HCT116 (cell line): ENCODE measurements at regions not wholly inside any gene's neighbourhood (a gene's known extent, or its start where the extent isn't known, plus 50 kb on each side); places are given as distances from the start of the nearest gene placed in this dataset.

ENCODE experiments used
- ATAC-seq: fragments of 200-7000 bp; cut with Tn5 transposase; 2 replicates; pipeline ENCODE4 v1.9.1; 2020; ENCODE audit warnings: mild to moderate bottlenecking, moderate library complexity
- BruUV-seq: library from RNA; stranded (reverse); fragments of 400-500 nt; replicated peaks from 2 replicates; lab custom pipeline; 2021; lab: Mats Ljungman, UMichigan
- CTCF ChIA-PET: fragments of 300-600 bp; sonication (Branson Sonifier 250); formaldehyde crosslinking; loops from one replicate; lab custom pipeline; 2021; ENCODE audit warnings: antibody characterized with exemption; lab: Charles Lee
- POLR2A ChIA-PET: fragments of 300-600, 350-600 bp; sonication (Branson Sonifier 250); formaldehyde crosslinking; loops from one replicate; lab custom pipeline; 2021; ENCODE audit warnings: antibody characterized with exemption; lab: Charles Lee
- RAD21 ChIA-PET, 2 experiments: fragments of 300-600 bp; sonication (Branson Sonifier 250); formaldehyde crosslinking; loops; one replicate each; lab custom pipeline; 2023; ENCODE audit warnings: low total read pairs in 2 of 2; ENCODE audit not compliant: uncharacterized antibody in 2 of 2, unreplicated experiment in 2 of 2, low non-redundant PET in 1 of 2; lab: Charles Lee
- DNase-seq: peaks from one replicate; pipeline ENCODE4 v3.0.0-alpha.2; 2010; ENCODE audit warnings: low read depth, low spot score
- H2AFZ ChIP-seq: fragments of 200-600 bp; shearing (Covaris generic), sonication (generic); 2 replicates; pipeline ENCODE4 v1.6.1; 2017; ENCODE audit warnings: low read depth, mixed run types, mixed read lengths, antibody characterized with exemption, low read length; ENCODE audit not compliant: poor library complexity, severe bottlenecking
- H3K27ac ChIP-seq: 2 replicates; pipeline ENCODE4 v1.5.1; 2012; ENCODE audit warnings: low read depth, low read length
- H3K27me3 ChIP-seq: fragments of 200-600 bp; sonication (generic); 2 replicates; pipeline ENCODE4 v1.6.1; 2016; ENCODE audit warnings: mixed run types, low read length, mixed read lengths; ENCODE audit not compliant: insufficient read depth
- H3K36me3 ChIP-seq, 2 experiments: fragments of 200-500 bp in 1 of 2; fragments of 200-600 bp in 1 of 2; sonication (Bioruptor generic) in 1 of 2; sonication (generic) in 1 of 2; 2 replicates each; pipeline versions ENCODE4 v1.5.1 to v1.6.1; 2014 to 2016; ENCODE audit warnings: low read length in 2 of 2, inconsistent platforms in 1 of 2, mixed read lengths in 1 of 2, mixed run types in 1 of 2; ENCODE audit not compliant: insufficient read depth in 2 of 2, control insufficient read depth in 1 of 2
- H3K4me1 ChIP-seq, 2 experiments: fragments of 200-600 bp in 1 of 2; sonication (generic) in 1 of 2; 2 replicates each; pipeline versions ENCODE4 v1.5.1 to v1.6.1; 2012 to 2017; ENCODE audit warnings: low read length in 2 of 2, inconsistent platforms in 1 of 2, mild to moderate bottlenecking in 1 of 2, mixed read lengths in 1 of 2, mixed run types in 1 of 2, moderate library complexity in 1 of 2; ENCODE audit not compliant: insufficient read depth in 2 of 2, control insufficient read depth in 1 of 2
- H3K4me2 ChIP-seq: fragments of 200-600 bp; sonication (generic); 2 replicates; pipeline ENCODE4 v1.6.1; 2017; ENCODE audit warnings: mixed run types, low read length, mixed read lengths
- H3K4me3 ChIP-seq, 2 experiments: fragments of 200-600 bp in 1 of 2; sonication (generic) in 1 of 2; replicated peaks in 1 of 2; 2 replicates each; pipeline ENCODE4 v1.5.1; 2011 to 2016; ENCODE audit warnings: low read length in 2 of 2, control low read depth in 1 of 2, low read depth in 1 of 2, mild to moderate bottlenecking in 1 of 2, mixed read lengths in 1 of 2, mixed run types in 1 of 2
- H3K79me2 ChIP-seq: fragments of 200-600 bp; sonication (generic); 2 replicates; pipeline ENCODE4 v1.6.1; 2017; ENCODE audit warnings: mild to moderate bottlenecking, mixed run types, low read length, moderate library complexity, mixed read lengths; ENCODE audit not compliant: insufficient read depth
- H3K9ac ChIP-seq: fragments of 200-600 bp; sonication (generic); 2 replicates; pipeline ENCODE4 v1.6.1; 2016; ENCODE audit warnings: low read length, mixed read lengths
- H3K9me2 ChIP-seq: fragments of 200-600 bp; sonication (generic), shearing (Covaris generic); 2 replicates; pipeline ENCODE4 v1.6.1; 2017; ENCODE audit warnings: mixed run types, mild to moderate bottlenecking, moderate library complexity; ENCODE audit not compliant: insufficient read depth
- H3K9me3 ChIP-seq, 2 experiments: fragments of 200-500 bp in 1 of 2; fragments of 200-600 bp in 1 of 2; sonication (Bioruptor generic) in 1 of 2; sonication (generic) in 1 of 2; 2 replicates each; pipeline ENCODE4 v1.6.1; 2014 to 2017; ENCODE audit warnings: low read length in 2 of 2, mixed read lengths in 2 of 2, inconsistent platforms in 1 of 2, low read depth in 1 of 2, mild to moderate bottlenecking in 1 of 2, mixed run types in 1 of 2, moderate library complexity in 1 of 2; ENCODE audit not compliant: control insufficient read depth in 1 of 2, insufficient read depth in 1 of 2
- H4K20me1 ChIP-seq: fragments of 200-600 bp; sonication (generic), shearing (Covaris generic); 2 replicates; pipeline ENCODE4 v1.6.1; 2017; ENCODE audit warnings: mixed run types, mild to moderate bottlenecking, moderate library complexity; ENCODE audit not compliant: insufficient read depth
- CBX3 ChIP-seq: IDR thresholded peaks from 2 replicates; pipeline ENCODE4 v1.6.1; 2012; ENCODE audit warnings: low read depth
- EGR1 ChIP-seq: IDR thresholded peaks from 2 replicates; pipeline ENCODE4 v1.6.1; 2012; ENCODE audit warnings: low read depth
- ELF1 ChIP-seq: IDR thresholded peaks from 2 replicates; pipeline ENCODE4 v1.6.1; 2012; ENCODE audit warnings: low read depth, borderline replicate concordance
- JUND ChIP-seq: IDR thresholded peaks from 2 replicates; pipeline ENCODE4 v1.6.1; 2012
- POLR2A ChIP-seq: IDR thresholded peaks from 2 replicates; pipeline ENCODE4 v1.7.0; 2011; ENCODE audit warnings: borderline replicate concordance; ENCODE audit not compliant: insufficient read depth, insufficient read length; ENCODE audit errors: extremely low read depth
- POLR2AphosphoS5 ChIP-seq: IDR thresholded peaks from 2 replicates; pipeline ENCODE4 v1.6.1; 2011; ENCODE audit warnings: mild to moderate bottlenecking, low read depth, low read length, moderate library complexity
- RAD21 ChIP-seq: IDR thresholded peaks from 2 replicates; pipeline ENCODE4 v1.6.1; 2012; ENCODE audit warnings: low read depth, mild to moderate bottlenecking
- REST ChIP-seq: IDR thresholded peaks from 2 replicates; pipeline ENCODE4 v1.6.1; 2012; ENCODE audit warnings: low read depth
- SIN3A ChIP-seq: IDR thresholded peaks from 2 replicates; pipeline ENCODE4 v1.6.1; 2012; ENCODE audit warnings: low read depth
- SP1 ChIP-seq: IDR thresholded peaks from 2 replicates; pipeline ENCODE4 v1.6.1; 2012; ENCODE audit warnings: low read depth
- SRF ChIP-seq: IDR thresholded peaks from 2 replicates; pipeline ENCODE4 v1.6.1; 2012; ENCODE audit warnings: low read depth
- TCF7L2 ChIP-seq: IDR thresholded peaks from 2 replicates; pipeline ENCODE4 v1.7.0; 2011; ENCODE audit warnings: borderline replicate concordance, inconsistent platforms; ENCODE audit not compliant: insufficient read depth, insufficient read length; ENCODE audit errors: extremely low read depth
- YY1 ChIP-seq: IDR thresholded peaks from 2 replicates; pipeline ENCODE4 v1.6.1; 2011; ENCODE audit warnings: low read length, low read depth, moderate library complexity, mild to moderate bottlenecking; ENCODE audit not compliant: insufficient replicate concordance; ENCODE audit errors: extremely low read depth
- ZBTB33 ChIP-seq: IDR thresholded peaks from 2 replicates; pipeline ENCODE4 v1.6.1; 2011; ENCODE audit warnings: mild to moderate bottlenecking, low read length, moderate library complexity; ENCODE audit not compliant: insufficient replicate concordance; ENCODE audit errors: extremely low read depth
- ZNF274 ChIP-seq: fragments of 200-500 bp; sonication (Bioruptor generic); IDR thresholded peaks from 2 replicates; pipeline ENCODE4 v1.6.1; 2014; ENCODE audit warnings: mild to moderate bottlenecking, low read depth, low read length, inconsistent platforms
- intact Hi-C: fragments of 100-400 bp; cut with micrococcal nuclease; formaldehyde crosslinking; loops from 2 replicates; pipeline ENCODE4 v1.10.0; 2022
- TF ChIP-seq, protein P1 (sequence below): IDR thresholded peaks from 2 replicates; pipeline ENCODE4 v1.6.1; 2012

DNA sequence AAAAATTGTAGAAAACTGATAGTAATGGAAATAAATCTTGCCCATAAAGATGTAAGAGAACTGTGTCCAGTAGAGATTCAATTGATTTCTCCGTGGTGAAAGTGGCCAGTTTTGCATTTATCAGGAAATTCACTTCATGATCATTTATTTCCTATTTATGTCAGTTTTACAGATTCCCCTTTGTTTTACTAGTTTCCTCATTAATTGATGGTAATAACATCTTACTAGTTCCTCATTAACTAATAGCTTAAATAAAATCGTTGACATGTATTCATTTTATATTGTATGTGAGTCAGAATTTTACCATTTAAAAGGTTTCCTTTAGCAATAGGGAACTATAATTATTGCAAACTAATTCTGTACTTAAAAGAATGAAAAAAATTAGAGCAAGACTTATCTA is 99.8 kb upstream of the ADGRF1 start:
- peaks cover 0 to 8% of the 10 kb centered on the region in 2 experiments; a peak in 3 of 4 replicates for H3K4me1 ChIP-seq
- CTCF ChIA-PET: no interaction called here
- RAD21 ChIA-PET: no interaction called here
- POLR2A ChIA-PET: no interaction called here
- no peaks in the 10 kb centered on the region for H3K9me2 ChIP-seq
- H3K4me2 ChIP-seq: no peak overlapping the region
- no peak overlapping the region for H3K27ac ChIP-seq
- no TSS peak for BruUV-seq
- no peaks in the 10 kb centered on the region for H3K79me2 ChIP-seq
- no peaks in the 10 kb centered on the region for H3K36me3 ChIP-seq
- H3K9me3 ChIP-seq: no peaks in the 10 kb centered on the region
- H4K20me1 ChIP-seq: no peaks in the 10 kb centered on the region
- TF ChIP-seq SRF (no peak), YY1 (no peak), SP1 (no peak), SIN3A (no peak), POLR2A (no peak), TCF7L2 (no peak), ZBTB33 (no peak), ZNF274 (no peak), RAD21 (no peak), REST (no peak), EGR1 (no peak), JUND (no peak), CBX3 (no peak), POLR2AphosphoS5 (no peak), ELF1 (no peak)
- TF ChIP-seq, protein P1, sequence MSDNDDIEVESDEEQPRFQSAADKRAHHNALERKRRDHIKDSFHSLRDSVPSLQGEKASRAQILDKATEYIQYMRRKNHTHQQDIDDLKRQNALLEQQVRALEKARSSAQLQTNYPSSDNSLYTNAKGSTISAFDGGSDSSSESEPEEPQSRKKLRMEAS: no peak
- TF ChIP-seq, all 23 proteins: peak for 0
- Histone ChIP-seq H3K4me3 (no peak overlapping the region), H2AFZ (peak overlapping the region; percentile 23), H3K27me3 (no peaks in the 10 kb centered on the region), H3K9ac (no peak overlapping the region)
- intact Hi-C loops: no loop called here
- DNase-seq: no peak
- ATAC-seq: no peak
